ENCODE measurements at regions not wholly inside any gene's neighbourhood (a gene's known extent, or its start where the extent isn't known, plus 50 kb on each side); places are given as distances from the start of the nearest gene placed in this dataset.
A peak's percentile ranks its signal among the peaks of the same experiment; 100 is the strongest.
"Not testable (repeated sequence)": the region's sequence is repeated elsewhere in the genome, so short reads cannot be mapped to it uniquely, and the experiment has no call there.

GRCh38 chr2:111496176-111496575 is 375.5 kb downstream of the BCL2L11 start:
- Histone ChIP-seq H3K4me3 (peak overlapping the region; percentile 49), H3K4me1 (ENCODE audit: insufficient read depth) (peaks cover 38% of the 10 kb centered on the region), H3K27ac (peak overlapping the region; percentile 89), H3K9ac (peak overlapping the region; percentile 63), H3K4me2 (ENCODE audit: unreplicated experiment) (peak overlapping the region; percentile 65), H3F3A (ENCODE audit: insufficient read depth) (peaks cover 28% of the 10 kb centered on the region), H3K79me2 (ENCODE audit: insufficient read depth) (peaks cover 17% of the 10 kb centered on the region)
- in situ Hi-C loops (cut with MboI): loop anchor here (25.0 kb wide), 1 partner anchor 166 kb away; no protein-coding TSS in a partner anchor
- peak; percentile 16 for DNase-seq
- 20 to 27% methylated on average over 2 of the region's 2 CpGs for WGBS, 2 experiments (ENCODE audit: low coverage in 1 of 2, low lambda C conversion rate in 2 of 2, missing lambda C conversion rate in 2 of 2)
- not testable (repeated sequence) for H4K20me1 ChIP-seq (ENCODE audit: insufficient read depth); H3K36me3 ChIP-seq (ENCODE audit: low read depth); H3K9me3 ChIP-seq (ENCODE audit: low read depth); H3K9me2 ChIP-seq (ENCODE audit: insufficient read depth); H2AFZ ChIP-seq; H3K27me3 ChIP-seq (replicated peaks; ENCODE audit: insufficient read depth)

- H4K20me1 ChIP-seq (ENCODE audit: insufficient read depth); H3K4me2 ChIP-seq (ENCODE audit: unreplicated experiment): not testable (repeated sequence)
Measured at GRCh38 chr2:111496860-111497259, 376.1 kb downstream of the BCL2L11 start.

GRCh38 chr2:111497270-111497669 is 376.6 kb downstream of the BCL2L11 start:
- H3K9ac ChIP-seq: 0 out of 2 replicates have a peak overlapping the region, but pooled peaks have one; percentile 25
- WGBS, 2 experiments (ENCODE audit: low coverage in 1 of 2, low lambda C conversion rate in 2 of 2, missing lambda C conversion rate in 2 of 2): 9 to 32% methylated on average over 2 of the region's 2 CpGs
- not testable (repeated sequence) for H3K4me3 ChIP-seq; H3K36me3 ChIP-seq (ENCODE audit: low read depth); H3K4me2 ChIP-seq (ENCODE audit: unreplicated experiment); H3K9me3 ChIP-seq (ENCODE audit: low read depth); H4K20me1 ChIP-seq (ENCODE audit: insufficient read depth); H2AFZ ChIP-seq; H3K9me2 ChIP-seq (ENCODE audit: insufficient read depth); H3K79me2 ChIP-seq (ENCODE audit: insufficient read depth); H3K27me3 ChIP-seq (replicated peaks; ENCODE audit: insufficient read depth)
- peak; percentile 64 for DNase-seq
- H3K4me1 ChIP-seq (ENCODE audit: insufficient read depth): peaks cover 31% of the 10 kb centered on the region
- peak overlapping the region; percentile 89 for H3K27ac ChIP-seq
- H3F3A ChIP-seq (ENCODE audit: insufficient read depth): peaks cover 21% of the 10 kb centered on the region
- in situ Hi-C loops (cut with MboI): loop anchor here (25.0 kb wide), 1 partner anchor 165 kb away; no protein-coding TSS in a partner anchor

More at GRCh38 chr2:111496860-111497259, 376.1 kb downstream of the BCL2L11 start:
- DNase-seq; H3K9me2 ChIP-seq (ENCODE audit: insufficient read depth); H3K4me3 ChIP-seq; H3K36me3 ChIP-seq (ENCODE audit: low read depth); H3K27me3 ChIP-seq (replicated peaks; ENCODE audit: insufficient read depth); H3K9ac ChIP-seq; H3K9me3 ChIP-seq (ENCODE audit: low read depth); H2AFZ ChIP-seq: not testable (repeated sequence)
- peaks cover 33% of the 10 kb centered on the region for H3K4me1 ChIP-seq (ENCODE audit: insufficient read depth)
- peak overlapping the region; percentile 89 for H3K27ac ChIP-seq
- peaks cover 24% of the 10 kb centered on the region for H3F3A ChIP-seq (ENCODE audit: insufficient read depth)
- peaks cover 12% of the 10 kb centered on the region for H3K79me2 ChIP-seq (ENCODE audit: insufficient read depth)
- WGBS, 2 experiments (ENCODE audit: low coverage in 1 of 2, low lambda C conversion rate in 2 of 2, missing lambda C conversion rate in 2 of 2): 61 to 84% methylated on average over 4 to 5 of the region's 5 CpGs
- in situ Hi-C loops (cut with MboI): loop anchor here (25.0 kb wide), 1 partner anchor 165 kb away; no protein-coding TSS in a partner anchor

GRCh38 chr2:111500536-111501062 is 379.9 kb downstream of the BCL2L11 start:
- H3K9me3 ChIP-seq (ENCODE audit: low read depth); H3K79me2 ChIP-seq (ENCODE audit: insufficient read depth); H2AFZ ChIP-seq; H3K36me3 ChIP-seq (ENCODE audit: low read depth); in situ Hi-C loops (cut with MboI); H3K9ac ChIP-seq; H4K20me1 ChIP-seq (ENCODE audit: insufficient read depth); H3K9me2 ChIP-seq (ENCODE audit: insufficient read depth); H3K27me3 ChIP-seq (replicated peaks; ENCODE audit: insufficient read depth): not testable (repeated sequence)
- Histone ChIP-seq H3K4me2 (ENCODE audit: unreplicated experiment) (peak overlapping the region; percentile 45), H3K4me3 (peak overlapping the region; percentile 48), H3K27ac (peak overlapping the region; percentile 37), H3K4me1 (ENCODE audit: insufficient read depth) (peaks cover 29% of the 10 kb centered on the region), H3F3A (ENCODE audit: insufficient read depth) (peaks cover 24% of the 10 kb centered on the region)
- 0 to 2% methylated on average over 2 of the region's 3 CpGs for WGBS, 2 experiments (ENCODE audit: low coverage in 1 of 2, low lambda C conversion rate in 2 of 2, missing lambda C conversion rate in 2 of 2)
- DNase-seq: peak; percentile 43

- H3K4me3 ChIP-seq; H4K20me1 ChIP-seq (ENCODE audit: insufficient read depth); in situ Hi-C loops (cut with MboI); H3K9me3 ChIP-seq (ENCODE audit: low read depth); H3K79me2 ChIP-seq (ENCODE audit: insufficient read depth); H3K36me3 ChIP-seq (ENCODE audit: low read depth); H3K9me2 ChIP-seq (ENCODE audit: insufficient read depth); H3K4me1 ChIP-seq (ENCODE audit: insufficient read depth); H3K9ac ChIP-seq; H3K27me3 ChIP-seq (replicated peaks; ENCODE audit: insufficient read depth); H2AFZ ChIP-seq: not testable (repeated sequence)
- Histone ChIP-seq H3K4me2 (ENCODE audit: unreplicated experiment) (peak overlapping the region; percentile 45), H3K27ac (peak overlapping the region; percentile 80), H3F3A (ENCODE audit: insufficient read depth) (peaks cover 13% of the 10 kb centered on the region)
- WGBS, 2 experiments (ENCODE audit: low coverage in 1 of 2, low lambda C conversion rate in 2 of 2, missing lambda C conversion rate in 2 of 2): 0% methylated on average over 1 of the region's 5 CpGs
- peak; percentile 5 for DNase-seq
Measured at GRCh38 chr2:111503844-111504570, 380.0 kb downstream of the ANAPC1 start.

- H4K20me1 ChIP-seq (ENCODE audit: insufficient read depth); H3K79me2 ChIP-seq (ENCODE audit: insufficient read depth); H3K9me3 ChIP-seq (ENCODE audit: low read depth); H3K9ac ChIP-seq; H2AFZ ChIP-seq; H3K4me3 ChIP-seq; H3K9me2 ChIP-seq (ENCODE audit: insufficient read depth); H3K27me3 ChIP-seq (replicated peaks; ENCODE audit: insufficient read depth); in situ Hi-C loops (cut with MboI); H3K36me3 ChIP-seq (ENCODE audit: low read depth); H3K4me1 ChIP-seq (ENCODE audit: insufficient read depth): not testable (repeated sequence)
- H3K4me2 ChIP-seq (ENCODE audit: unreplicated experiment): peak overlapping the region; percentile 45
- peaks cover 13% of the 10 kb centered on the region for H3F3A ChIP-seq (ENCODE audit: insufficient read depth)
- WGBS, 2 experiments (ENCODE audit: low coverage in 1 of 2, low lambda C conversion rate in 2 of 2, missing lambda C conversion rate in 2 of 2): 0 to 7% methylated on average over 1 of the region's 2 CpGs
- peak; percentile 12 for DNase-seq
- peak overlapping the region; percentile 57 for H3K27ac ChIP-seq
Measured at GRCh38 chr2:111504571-111504942, 379.4 kb downstream of the ANAPC1 start.

- H3K79me2 ChIP-seq (ENCODE audit: insufficient read depth); in situ Hi-C loops (cut with MboI); H2AFZ ChIP-seq; H3K9me3 ChIP-seq (ENCODE audit: low read depth); H3K36me3 ChIP-seq (ENCODE audit: low read depth); H3K27me3 ChIP-seq (replicated peaks; ENCODE audit: insufficient read depth); H3K9me2 ChIP-seq (ENCODE audit: insufficient read depth); H3K9ac ChIP-seq; DNase-seq; H3K4me1 ChIP-seq (ENCODE audit: insufficient read depth); H3F3A ChIP-seq (ENCODE audit: insufficient read depth); H3K27ac ChIP-seq; H3K4me3 ChIP-seq; H3K4me2 ChIP-seq (ENCODE audit: unreplicated experiment); H4K20me1 ChIP-seq (ENCODE audit: insufficient read depth): not testable (repeated sequence)
- 65 to 72% methylated on average over 4 of the region's 5 CpGs for WGBS, 2 experiments (ENCODE audit: low coverage in 1 of 2, low lambda C conversion rate in 2 of 2, missing lambda C conversion rate in 2 of 2)
Measured at GRCh38 chr2:111505267-111505666, 378.7 kb downstream of the ANAPC1 start.

Data from GM23248 (cell line).